ENCODE measurements at regions not wholly inside any gene's neighbourhood (a gene's known extent, or its start where the extent isn't known, plus 50 kb on each side); places are given as distances from the start of the nearest gene placed in this dataset.

- no peak for TF ChIP-seq CTCF (conservative IDR thresholded peaks at IDR 0.05 in 1 of 2, IDR thresholded peaks at IDR 0.05 in 1 of 2; ENCODE audit: extremely low read depth in 1 of 2, insufficient read depth in 1 of 2, low read depth in 1 of 2, low read length in 2 of 2)
- no peak for TF ChIP-seq EZH2 (IDR thresholded peaks at IDR 0.05; ENCODE audit: borderline replicate concordance, low read length)
Observed at GRCh38 chr18:4817665-4818064, 362.6 kb upstream of the DLGAP1 start.
